Ecto neural progenitor cell (in vitro differentiated cells): ENCODE measurements at regions not wholly inside any gene's neighbourhood (a gene's known extent, or its start where the extent isn't known, plus 50 kb on each side); places are given as distances from the start of the nearest gene placed in this dataset.
"Not testable (repeated sequence)": the region's sequence is repeated elsewhere in the genome, so short reads cannot be mapped to it uniquely, and the experiment has no call there.

Experiments used
- DNase-seq: peaks from one replicate; pipeline ENCODE4 v3.0.0-alpha.2; 2018; ENCODE audit warnings: low spot score

DNA sequence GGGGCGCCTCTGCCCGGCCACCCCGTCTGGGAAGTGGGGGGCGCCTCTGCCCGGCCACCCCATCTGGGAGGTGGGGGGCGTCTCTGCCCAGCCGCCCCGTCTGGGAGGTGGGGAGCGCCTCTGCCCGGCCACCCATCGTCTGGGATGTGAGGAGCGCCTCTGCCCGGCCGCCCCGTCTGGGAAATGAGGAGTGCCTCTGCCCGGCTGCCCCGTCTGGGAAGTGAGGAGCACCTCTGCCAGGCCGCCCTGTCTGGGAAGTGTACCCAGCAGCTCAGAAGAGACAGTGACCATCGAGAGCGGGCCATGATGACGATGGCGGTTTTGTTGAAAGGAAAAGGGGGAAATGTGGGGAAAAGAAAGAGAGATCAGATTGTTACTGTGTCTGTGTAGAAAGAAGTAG lies 249.2 kb upstream of the USP15 start:
- not testable (repeated sequence) for DNase-seq

DNA sequence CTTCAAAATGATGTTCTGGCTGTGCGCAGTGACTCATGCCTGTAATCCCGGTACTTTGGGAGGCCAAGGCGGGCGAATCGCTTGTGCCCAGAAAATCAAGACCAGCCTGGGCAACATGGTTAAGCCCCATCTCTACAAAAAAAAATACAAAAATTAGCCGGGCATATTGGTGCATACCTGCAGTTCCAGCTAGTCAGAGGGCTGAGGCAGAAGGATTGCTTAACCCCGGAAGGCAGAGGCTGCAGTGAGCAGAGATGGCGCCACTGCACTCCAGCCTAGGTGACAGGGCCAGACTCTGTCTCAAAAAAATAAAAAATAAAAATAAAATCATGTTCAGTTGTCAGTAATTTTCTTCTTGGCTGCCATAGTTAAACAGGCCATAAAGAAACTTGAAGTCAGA lies 245.9 kb upstream of the USP15 start:
- no peak for DNase-seq

DNA sequence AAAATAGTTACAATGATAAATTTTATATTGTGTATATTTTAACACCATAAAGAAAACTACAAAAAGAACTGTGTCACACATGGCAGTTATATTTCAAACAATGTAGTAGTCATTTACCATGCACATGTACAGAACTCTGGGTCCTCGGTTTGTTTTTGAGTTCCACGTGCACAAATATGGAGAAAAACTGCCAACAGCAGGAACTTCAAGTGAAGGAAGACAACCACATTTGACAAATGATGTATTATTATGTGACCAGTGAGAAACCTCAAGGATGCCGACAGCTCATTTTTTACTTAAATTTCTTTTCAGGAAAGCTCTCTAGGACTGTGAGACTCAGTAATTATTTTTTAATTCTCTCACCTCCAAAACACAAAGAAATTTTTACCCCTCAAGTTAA lies 244.2 kb upstream of the USP15 start:
- DNase-seq: no peak

DNA sequence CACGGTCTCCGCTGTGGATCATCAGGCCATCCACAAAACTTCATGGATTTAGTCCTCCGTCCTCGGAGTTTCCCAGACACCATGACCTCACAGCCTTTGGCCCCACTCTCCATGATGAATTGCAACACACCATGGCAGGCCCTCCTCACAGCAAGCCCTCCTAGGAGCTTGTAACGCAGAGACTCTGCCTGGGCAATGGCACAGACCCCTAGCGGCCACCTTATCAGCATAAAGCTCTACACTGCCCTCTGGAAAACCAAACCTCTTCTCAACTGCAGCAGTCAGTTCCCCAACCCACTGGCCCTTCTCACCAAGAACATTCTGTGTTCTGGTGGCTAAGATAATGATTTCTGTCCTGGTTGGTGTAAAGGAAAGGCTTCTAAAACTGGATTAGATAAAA lies 238.4 kb upstream of the USP15 start:
- DNase-seq: no peak

DNA sequence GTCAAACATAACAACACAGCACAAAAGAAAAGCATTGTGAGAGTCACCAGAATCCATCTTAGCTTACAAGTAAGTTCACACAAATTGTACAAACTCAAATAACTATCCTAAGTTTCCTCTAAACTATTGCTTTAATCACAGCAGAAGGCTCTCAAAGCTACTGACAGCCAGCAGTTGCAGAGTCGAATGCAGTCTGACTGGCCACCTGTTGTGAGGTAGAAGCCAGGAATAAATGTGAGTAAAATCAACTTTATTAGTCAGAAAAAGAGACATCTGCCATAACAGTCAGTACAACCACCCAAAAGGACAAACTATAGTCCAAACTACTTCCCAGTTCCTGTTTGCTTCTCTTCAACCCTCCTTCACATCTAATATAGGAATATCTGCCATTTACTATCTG lies 231.7 kb upstream of the USP15 start:
- DNase-seq: no peak

DNA sequence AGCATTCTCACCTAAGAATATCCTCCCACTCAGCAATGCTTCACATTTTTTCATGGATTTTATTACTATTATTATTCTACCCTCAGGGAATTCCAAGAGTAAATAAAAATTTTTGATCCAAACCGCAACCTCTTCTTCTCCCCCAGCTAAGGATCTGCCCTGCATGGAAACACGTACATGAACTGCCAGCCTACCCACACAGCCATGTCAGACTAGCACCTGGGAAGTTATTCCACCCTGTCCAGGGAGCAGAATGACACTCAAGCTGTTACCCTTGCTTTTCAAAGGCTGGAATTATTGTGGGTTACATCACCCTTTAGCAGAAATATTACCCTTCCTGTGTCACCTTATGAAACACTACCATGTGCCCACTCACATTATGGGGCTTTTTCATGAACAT lies 227.3 kb upstream of the USP15 start:
- DNase-seq: no peak

DNA sequence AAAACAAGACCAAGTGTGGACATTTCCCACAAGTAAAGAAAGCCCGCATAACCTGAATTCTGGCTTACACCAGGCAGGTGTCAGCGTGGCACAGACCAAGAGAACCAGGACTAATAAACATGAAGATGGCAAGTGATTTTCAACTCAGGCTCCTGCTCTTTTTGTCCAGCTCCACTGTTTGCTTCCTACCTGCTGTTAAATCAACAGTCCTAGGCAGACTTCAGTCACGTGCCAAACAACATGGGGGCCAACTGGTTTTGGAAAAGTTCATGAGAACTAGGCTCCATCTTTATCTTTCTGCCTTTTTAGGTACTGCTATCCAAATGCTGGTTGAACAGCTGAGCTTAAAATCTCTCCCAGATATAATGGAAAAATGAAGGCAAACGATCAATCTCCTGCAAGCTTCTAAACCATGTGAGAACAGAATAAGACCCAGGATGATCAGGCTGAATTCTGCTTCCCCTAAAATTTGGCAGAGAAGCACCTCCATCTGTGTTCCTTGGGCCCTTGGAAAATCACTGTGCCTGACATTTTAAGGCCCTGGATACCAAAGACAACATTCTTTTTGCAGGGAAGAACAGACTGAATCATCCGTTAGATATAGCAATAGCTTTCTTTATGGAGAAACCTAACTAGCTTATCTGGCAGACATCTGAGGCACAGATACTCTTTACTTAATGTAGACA lies 215.6 kb upstream of the USP15 start:
- no peak for DNase-seq

DNA sequence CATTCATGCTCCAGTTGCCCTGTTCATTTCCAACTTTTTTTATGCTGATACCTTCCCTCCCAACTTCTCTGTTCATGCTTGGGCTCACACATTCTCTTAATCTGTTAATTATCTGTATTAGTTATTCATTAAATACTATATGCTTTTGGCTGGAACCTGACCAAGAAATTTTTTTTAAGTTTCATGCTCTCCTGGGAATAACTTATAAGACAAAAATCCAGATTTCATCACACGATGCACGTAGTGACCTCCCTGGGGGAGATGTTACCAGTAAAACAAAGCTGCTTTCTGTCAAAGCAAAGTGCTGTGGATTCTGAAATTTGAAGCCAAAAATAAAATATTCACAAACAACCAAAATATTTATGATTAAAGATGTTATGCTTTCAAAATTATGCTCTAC lies 215.0 kb upstream of the USP15 start:
- DNase-seq: no peak

DNA sequence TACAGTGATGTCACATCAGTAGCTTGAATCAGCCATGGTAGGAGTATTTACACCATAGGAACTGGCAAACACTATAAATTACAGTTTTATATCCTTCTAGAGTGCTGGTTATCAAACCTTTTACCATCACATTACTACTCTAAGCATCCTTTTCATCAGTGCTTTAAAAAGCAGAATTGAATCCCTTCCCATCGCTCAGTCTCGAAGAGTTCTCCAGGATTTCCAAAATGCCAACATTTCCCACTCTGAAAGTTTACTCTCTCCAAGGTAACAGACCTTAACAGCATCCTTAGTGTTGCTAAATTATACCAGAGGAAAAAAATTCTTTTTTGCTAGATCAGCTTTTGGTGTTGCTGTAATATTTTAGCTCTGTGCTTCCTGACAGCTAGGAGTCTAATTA lies 209.4 kb upstream of the USP15 start:
- DNase-seq: no peak

DNA sequence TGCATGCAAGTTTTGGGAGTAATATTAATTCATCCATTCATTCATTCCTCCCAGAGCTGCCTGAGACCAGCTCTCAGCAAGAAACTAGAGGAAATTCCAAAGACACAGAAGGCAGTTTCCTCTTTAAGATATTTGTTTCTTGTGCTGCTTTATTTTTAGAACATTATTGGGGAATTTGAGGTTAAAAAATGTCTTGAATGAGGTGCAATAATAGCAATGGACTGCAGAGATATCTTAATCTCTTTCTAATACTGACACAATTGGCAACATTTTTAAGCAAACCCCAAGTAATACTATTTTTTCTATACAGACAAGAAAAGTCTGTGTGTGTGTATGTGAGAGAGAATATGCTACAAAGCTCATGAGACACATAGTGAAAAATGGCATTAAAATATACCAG lies 190.2 kb upstream of the USP15 start:
- no peak for DNase-seq

DNA sequence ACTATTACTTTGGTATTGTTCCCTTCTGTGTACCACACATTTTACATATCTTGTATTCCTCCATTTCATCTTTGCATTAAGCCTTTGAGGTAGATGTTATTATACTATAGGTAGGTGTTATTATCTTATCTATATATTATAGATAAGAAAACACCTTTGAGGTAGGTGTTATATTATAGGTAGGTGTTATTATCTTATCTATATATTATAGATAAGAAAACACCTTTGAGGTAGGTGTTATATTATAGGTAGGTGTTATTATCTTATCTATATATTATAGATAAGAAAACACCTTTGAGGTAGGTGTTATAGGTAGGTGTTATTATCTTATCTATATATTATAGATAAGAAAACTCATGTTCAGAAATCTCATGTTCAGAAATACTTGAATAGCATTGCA lies 187.0 kb upstream of the USP15 start:
- DNase-seq: not testable (repeated sequence)

DNA sequence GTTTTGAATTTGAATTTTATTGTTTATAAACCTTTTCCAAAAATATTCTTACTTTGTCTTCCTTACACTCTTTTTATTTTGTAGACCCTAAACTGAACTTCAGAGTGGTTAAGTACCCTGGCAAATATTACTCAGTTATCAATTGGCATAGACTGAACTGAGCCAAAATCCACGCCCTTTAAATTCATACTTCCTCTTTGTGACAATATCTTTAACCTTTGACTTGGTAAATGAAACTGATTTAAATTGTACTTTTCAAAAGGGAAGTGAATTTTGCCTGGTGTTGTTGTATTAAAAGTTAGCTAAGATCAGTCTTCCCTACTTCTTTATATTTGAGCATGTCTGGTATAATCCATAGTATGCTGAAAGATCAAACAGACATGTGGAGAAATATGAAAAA lies 184.3 kb upstream of the USP15 start:
- DNase-seq: no peak

DNA sequence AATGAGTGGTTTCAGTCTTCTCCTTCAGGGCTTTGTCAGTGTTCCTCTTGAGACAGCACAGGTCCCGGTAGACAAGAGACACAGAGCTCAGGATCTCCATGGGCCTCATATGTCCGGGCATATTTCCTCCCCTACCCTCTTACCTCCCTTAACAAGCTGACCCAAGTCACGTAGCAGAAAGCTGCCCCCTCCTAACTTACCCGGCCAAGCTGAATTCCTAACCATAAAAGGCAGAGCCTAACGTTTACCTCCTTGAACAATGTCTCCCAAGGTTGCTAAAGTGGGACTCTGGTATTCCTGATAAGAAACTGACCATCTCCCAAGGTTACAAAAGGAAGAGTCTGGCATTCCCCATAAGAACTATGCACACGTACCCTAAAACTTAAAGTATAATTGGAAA lies 182.2 kb upstream of the USP15 start:
- no peak for DNase-seq

DNA sequence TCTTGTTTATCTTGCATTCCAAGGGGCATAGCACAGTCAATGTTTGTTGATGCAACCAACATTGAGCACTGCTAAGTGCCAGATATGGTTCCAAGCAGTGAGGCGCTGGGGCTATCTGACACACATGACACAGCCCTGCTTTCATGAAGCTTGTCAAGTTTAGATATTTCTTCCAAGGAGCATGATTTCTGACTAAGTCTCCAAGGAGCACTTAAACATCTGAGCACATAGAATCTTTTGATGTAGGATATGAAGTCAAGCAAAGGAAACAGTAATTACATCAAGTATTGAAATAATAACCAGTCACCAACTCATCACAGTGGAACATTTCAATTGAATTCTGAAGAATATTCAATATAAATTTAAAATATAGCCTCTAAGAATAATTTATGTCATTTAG lies 177.8 kb upstream of the USP15 start:
- no peak for DNase-seq

DNA sequence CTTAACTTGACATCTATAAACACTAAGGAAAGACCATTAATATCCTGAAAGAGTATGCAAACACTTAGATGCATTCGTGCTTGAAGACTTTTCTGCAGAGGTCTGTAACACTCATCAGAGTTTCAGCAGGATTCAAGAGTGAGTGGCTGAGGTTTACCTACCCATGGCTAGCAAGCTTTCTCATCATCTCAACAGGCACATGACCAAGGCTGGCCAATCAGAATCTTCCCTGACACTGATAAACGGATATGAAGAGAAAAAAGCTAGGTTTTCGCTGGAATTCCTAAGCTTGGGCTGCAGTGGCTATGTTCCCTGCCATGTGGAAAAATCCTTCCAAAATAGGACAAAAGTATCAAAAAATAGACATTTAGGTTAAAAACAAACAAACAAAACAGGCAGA lies 162.1 kb upstream of the USP15 start:
- DNase-seq: no peak

DNA sequence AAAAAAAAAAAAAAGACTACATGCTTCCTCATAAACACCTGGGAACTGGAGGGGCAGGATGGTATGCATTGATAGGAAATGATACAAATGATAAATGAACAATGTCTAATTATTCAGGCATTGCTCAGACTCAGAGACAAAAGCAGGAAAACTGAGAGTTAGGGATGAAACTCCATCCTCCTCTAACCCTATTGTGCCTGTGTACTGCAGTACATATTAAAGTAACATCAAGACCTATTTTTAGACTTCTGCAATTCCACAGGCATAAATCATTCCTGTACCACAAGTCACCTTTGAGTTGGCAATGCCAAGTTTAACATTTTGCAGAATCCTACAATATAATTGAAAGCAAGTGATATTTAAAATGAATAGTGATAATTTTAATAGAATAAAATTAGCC lies 156.5 kb upstream of the USP15 start:
- DNase-seq: no peak

DNA sequence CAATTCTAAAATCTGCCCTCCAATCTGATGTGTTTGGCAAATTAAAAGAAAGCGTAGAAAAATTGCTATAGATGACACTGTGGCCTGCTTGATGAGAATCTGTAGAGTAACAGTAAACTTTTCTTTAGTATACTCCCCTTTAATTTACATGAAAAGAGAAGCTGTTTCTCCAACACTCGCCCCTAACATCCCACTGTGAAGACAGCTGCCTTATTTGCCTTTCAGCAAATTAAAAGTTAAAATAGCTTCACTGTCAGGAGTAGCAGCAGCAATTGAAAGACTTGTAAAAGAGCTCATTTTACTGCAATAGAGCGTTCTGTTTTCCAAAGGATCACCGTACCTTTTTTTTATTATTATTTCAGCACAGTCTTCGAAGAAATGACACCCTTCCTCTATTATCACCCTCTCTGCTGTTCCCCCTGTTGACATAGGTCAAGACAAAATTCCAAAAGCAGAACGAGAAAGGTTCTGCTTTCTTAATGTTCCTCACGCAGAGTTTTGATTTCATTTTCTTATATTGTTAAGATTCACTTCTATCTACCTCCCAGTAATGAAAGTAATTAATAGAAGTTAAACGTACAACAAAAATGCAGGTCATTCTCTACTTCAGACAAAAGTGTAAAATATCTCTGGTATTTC lies 153.5 kb upstream of the USP15 start:
- no peak for DNase-seq

DNA sequence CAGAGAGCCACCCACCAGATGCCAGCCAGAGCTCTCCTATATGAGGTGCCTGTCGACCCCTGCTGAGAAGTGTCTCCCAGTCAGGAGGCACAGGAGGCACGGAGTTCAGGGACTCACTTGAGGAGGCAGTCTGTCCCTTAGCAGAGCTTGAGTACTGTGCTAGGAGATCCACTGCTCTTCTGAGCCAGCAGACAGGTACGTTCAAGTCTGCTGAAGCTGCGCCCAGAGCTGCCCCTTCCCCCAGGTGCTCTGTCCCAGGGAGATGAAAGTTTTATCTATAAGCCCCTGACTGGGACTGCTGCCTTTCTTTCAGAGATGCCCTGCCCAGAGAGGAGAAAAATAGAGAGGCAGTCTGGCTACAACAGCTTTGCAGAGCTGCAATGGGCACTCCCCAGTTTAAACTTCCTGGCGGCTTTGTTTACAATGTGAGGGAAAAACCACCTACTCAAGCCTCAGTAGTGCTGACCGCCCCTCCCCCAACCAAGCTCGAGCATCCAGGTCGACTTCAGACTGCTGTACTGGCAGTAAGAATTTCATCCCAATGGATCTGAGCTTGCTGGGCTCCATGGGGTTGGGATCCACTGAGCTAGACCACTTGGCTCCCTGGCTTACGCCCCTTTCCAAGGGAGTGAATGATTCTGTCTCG lies 146.7 kb upstream of the USP15 start:
- peak; percentile 46 for DNase-seq

DNA sequence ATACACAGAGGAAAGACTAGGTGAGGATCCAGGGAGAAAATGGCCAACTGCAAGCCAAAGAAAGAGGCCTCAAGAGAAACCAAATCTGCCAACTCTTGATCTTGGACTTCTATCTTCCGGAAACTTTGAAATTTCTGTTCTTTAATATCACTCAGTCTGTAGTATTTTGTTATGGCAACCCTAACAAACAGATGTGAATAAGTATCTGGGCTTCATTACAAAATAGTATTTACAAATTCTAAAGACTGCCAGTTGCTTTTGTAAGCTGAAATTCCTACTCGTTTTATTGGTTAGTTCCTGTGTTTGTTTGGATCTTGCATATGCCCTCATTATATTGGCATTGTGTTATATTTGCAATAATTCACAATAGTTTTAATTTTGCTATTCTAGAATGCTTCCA lies 143.2 kb upstream of the USP15 start:
- no peak for DNase-seq

DNA sequence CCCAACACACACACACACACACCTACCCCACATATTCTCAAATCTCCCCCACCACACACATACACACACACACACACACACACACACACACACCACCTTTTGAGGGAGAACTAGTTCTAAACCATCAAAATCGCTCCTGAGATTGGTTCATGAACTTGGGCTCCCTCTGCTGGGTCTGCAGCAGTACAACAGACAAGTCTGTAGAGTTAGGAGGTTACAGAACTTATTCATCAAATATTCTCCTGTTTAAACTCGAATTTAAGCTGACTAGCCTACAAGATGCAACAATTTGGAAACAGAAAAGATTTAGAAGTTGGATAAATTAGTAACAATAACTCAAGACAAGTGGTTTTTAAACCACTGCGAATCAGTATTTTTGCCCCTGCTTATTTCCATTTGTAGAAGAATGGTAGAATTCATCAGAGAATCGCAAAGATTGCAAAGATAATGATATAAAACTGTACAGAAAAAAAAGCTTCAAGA lies 136.4 kb upstream of the USP15 start:
- peak; percentile 67 for DNase-seq

DNA sequence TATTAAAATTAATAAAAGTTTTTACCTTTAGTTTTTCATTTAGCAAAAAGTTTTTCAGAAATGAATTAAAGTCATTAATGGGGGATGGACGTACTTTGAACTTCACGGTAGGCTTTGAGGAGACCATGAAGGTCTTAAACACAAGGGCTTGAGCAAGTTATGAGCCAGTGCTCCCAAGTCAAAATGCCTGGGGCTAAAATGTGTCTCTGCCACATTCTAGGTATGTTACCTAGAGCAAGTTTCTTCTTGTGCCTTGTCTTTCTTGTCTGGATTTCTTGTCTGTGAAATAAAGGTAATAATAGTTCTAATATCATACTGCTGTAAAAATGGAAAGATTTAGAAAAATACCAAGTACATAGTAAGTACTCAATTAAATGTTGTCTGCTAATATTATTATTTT lies 132.7 kb upstream of the USP15 start:
- no peak for DNase-seq

DNA sequence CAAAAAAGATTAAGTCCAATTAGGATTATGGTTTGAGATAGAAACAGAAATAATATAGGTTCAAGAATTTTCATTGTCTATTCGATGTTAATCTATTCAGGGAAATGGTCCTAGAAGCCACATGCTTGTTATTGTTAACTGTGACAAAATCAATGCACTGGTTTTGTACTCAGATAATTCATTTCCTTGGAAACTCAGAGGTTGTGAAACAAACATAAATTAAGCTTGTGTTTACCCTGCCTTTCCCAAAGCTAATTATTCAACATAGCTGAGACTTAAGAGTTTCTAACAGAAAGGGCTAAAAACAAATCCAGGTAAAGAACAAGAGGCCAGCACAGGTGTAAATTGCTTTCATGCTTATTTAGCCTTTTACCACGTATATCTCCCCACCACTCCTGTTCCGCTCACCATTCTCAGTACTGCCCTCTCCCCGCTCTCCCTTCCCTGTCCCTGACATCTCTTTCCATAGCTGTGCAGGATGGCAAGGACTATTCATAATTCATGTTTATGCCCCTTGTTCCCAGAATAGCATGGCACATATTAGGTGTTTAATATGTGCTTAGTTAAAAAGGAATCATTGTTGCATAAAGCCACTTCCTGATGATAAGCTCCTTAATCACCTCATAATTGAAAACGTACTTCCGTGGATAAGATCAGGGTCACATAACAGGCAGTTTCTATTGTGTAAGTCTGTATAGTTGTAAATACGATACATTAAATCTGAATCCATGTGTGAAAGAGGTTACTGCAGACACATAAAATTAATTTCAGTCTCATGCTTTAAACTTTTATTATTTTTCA lies 131.8 kb upstream of the USP15 start:
- no peak for DNase-seq

DNA sequence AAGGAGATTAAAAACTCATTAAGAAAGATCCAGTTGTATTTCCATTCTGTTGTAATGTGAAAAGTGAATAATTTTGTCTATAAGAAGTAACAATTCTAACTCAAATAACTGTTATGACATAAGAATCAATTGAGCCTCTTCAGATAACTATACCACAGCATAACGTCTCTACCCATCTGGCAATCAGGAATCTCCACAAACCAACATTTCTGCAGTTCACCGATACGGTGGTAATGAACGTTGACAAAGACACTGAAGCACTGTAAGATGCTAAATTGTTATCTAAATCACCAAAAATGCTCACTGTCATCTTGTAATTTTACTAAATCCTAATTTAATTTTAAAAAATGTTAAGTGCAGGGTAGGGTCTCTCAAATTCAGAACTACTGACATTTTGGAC lies 130.9 kb upstream of the USP15 start:
- DNase-seq: no peak
